IPS DF 6.9 (cell line): ENCODE measurements at regions not wholly inside any gene's neighbourhood (a gene's known extent, or its start where the extent isn't known, plus 50 kb on each side); places are given as distances from the start of the nearest gene placed in this dataset.

Experiments used
- DNase-seq: peaks from one replicate; pipeline ENCODE4 v3.0.0-alpha.2; 2013; ENCODE audit warnings: low read depth, low spot score
- H3K27ac ChIP-seq: one replicate; pipeline ENCODE4 v1.5.1; 2013; ENCODE audit warnings: low read length, control low read depth
- H3K27me3 ChIP-seq: 2 replicates; pipeline ENCODE4 v1.6.1; 2013; ENCODE audit warnings: mild to moderate bottlenecking, low read length; ENCODE audit not compliant: control insufficient read depth, insufficient read depth
- H3K36me3 ChIP-seq: 2 replicates; pipeline ENCODE4 v1.6.1; 2013; ENCODE audit warnings: low read length; ENCODE audit not compliant: control insufficient read depth, insufficient read depth
- H3K4me1 ChIP-seq: 2 replicates; pipeline ENCODE4 v1.6.1; 2013; ENCODE audit warnings: low read length; ENCODE audit not compliant: control insufficient read depth, insufficient read depth
- H3K4me3 ChIP-seq: 2 replicates; pipeline ENCODE4 v1.5.1; 2013; ENCODE audit warnings: mild to moderate bottlenecking, low read length
- H3K9me3 ChIP-seq: 2 replicates; pipeline ENCODE4 v1.6.1; 2013; ENCODE audit warnings: low read length, inconsistent platforms; ENCODE audit not compliant: control insufficient read depth, insufficient read depth
- WGBS: extraction: QIAGEN DNeasy Blood & Tissue Kit; methylation state at CpG from one replicate; pipeline ENCODE4 v1.1.7; 2013; ENCODE audit warnings: mixed read lengths, missing lambda C conversion rate; ENCODE audit not compliant: insufficient read length, insufficient coverage; 5-methylcytosine and 5-hydroxymethylcytosine counted together

- Histone ChIP-seq H3K4me1 (no peaks in the 10 kb centered on the region), H3K9me3 (no peaks in the 10 kb centered on the region), H3K4me3 (no peak overlapping the region), H3K27me3 (no peaks in the 10 kb centered on the region), H3K27ac (no peak overlapping the region), H3K36me3 (no peaks in the 10 kb centered on the region)
- DNase-seq = no peak
- no CpG with 5 or more reads among the region's 1 CpG for WGBS
These were observed 67.7 kb downstream of the PLEKHG1 start for GRCh38 chr6:150667359-150667758.

GRCh38 chr6:150667977-150668716 lies 68.5 kb downstream of the PLEKHG1 start:
- no CpG with 5 or more reads among the region's 8 CpGs for WGBS
- Histone ChIP-seq H3K27me3 (no peaks in the 10 kb centered on the region), H3K4me3 (no peak overlapping the region), H3K9me3 (no peaks in the 10 kb centered on the region), H3K4me1 (no peaks in the 10 kb centered on the region), H3K36me3 (no peaks in the 10 kb centered on the region), H3K27ac (no peak overlapping the region)
- no peak for DNase-seq

GRCh38 chr6:150668900-150669302 lies 69.2 kb downstream of the PLEKHG1 start:
- no peak overlapping the region for H3K27ac ChIP-seq
- no peak for DNase-seq
- no peaks in the 10 kb centered on the region for H3K36me3 ChIP-seq
- no peaks in the 10 kb centered on the region for H3K27me3 ChIP-seq
- H3K9me3 ChIP-seq = no peaks in the 10 kb centered on the region
- WGBS = no CpG with 5 or more reads among the region's 1 CpG
- no peak overlapping the region for H3K4me3 ChIP-seq
- no peaks in the 10 kb centered on the region for H3K4me1 ChIP-seq

- Histone ChIP-seq H3K9me3 (no peaks in the 10 kb centered on the region), H3K4me3 (no peak overlapping the region), H3K27me3 (no peaks in the 10 kb centered on the region), H3K36me3 (no peaks in the 10 kb centered on the region), H3K27ac (no peak overlapping the region), H3K4me1 (no peaks in the 10 kb centered on the region)
- WGBS = no CpG with 5 or more reads among the region's 7 CpGs
- DNase-seq = no peak
These were observed 70.6 kb downstream of the PLEKHG1 start for GRCh38 chr6:150670311-150670710.

- no peak overlapping the region for H3K27ac ChIP-seq
- no peak for DNase-seq
- no peaks in the 10 kb centered on the region for H3K4me1 ChIP-seq
- no peak overlapping the region for H3K4me3 ChIP-seq
- H3K36me3 ChIP-seq = no peaks in the 10 kb centered on the region
- H3K27me3 ChIP-seq = no peaks in the 10 kb centered on the region
- no CpG with 5 or more reads among the region's 2 CpGs for WGBS
- no peaks in the 10 kb centered on the region for H3K9me3 ChIP-seq
These were observed 73.1 kb downstream of the PLEKHG1 start for GRCh38 chr6:150672800-150673199.

- no peaks in the 10 kb centered on the region for H3K4me1 ChIP-seq
- no peak for DNase-seq
- no CpG with 5 or more reads among the region's 9 CpGs for WGBS
- no peaks in the 10 kb centered on the region for H3K9me3 ChIP-seq
- no peak overlapping the region for H3K27ac ChIP-seq
- no peaks in the 10 kb centered on the region for H3K27me3 ChIP-seq
- no peaks in the 10 kb centered on the region for H3K36me3 ChIP-seq
- no peak overlapping the region for H3K4me3 ChIP-seq
These were observed 74.1 kb downstream of the PLEKHG1 start for GRCh38 chr6:150673720-150674346.

- Histone ChIP-seq H3K4me3 (no peak overlapping the region), H3K9me3 (no peaks in the 10 kb centered on the region), H3K36me3 (no peaks in the 10 kb centered on the region), H3K27ac (no peak overlapping the region), H3K4me1 (no peaks in the 10 kb centered on the region), H3K27me3 (no peaks in the 10 kb centered on the region)
- no CpG with 5 or more reads among the region's 4 CpGs for WGBS
- no peak for DNase-seq
These were observed 76.7 kb downstream of the PLEKHG1 start for GRCh38 chr6:150676344-150676743.

- no peak for DNase-seq
- no peak overlapping the region for H3K4me3 ChIP-seq
- no CpG with 5 or more reads among the region's 2 CpGs for WGBS
- H3K4me1 ChIP-seq = no peaks in the 10 kb centered on the region
- H3K9me3 ChIP-seq = no peaks in the 10 kb centered on the region
- H3K36me3 ChIP-seq = no peaks in the 10 kb centered on the region
- H3K27ac ChIP-seq = no peak overlapping the region
- no peaks in the 10 kb centered on the region for H3K27me3 ChIP-seq
These were observed 77.1 kb downstream of the PLEKHG1 start for GRCh38 chr6:150676772-150677171.

GRCh38 chr6:150680510-150680909 lies 80.8 kb downstream of the PLEKHG1 start:
- Histone ChIP-seq H3K9me3 (no peaks in the 10 kb centered on the region), H3K27me3 (no peaks in the 10 kb centered on the region), H3K4me1 (no peaks in the 10 kb centered on the region), H3K4me3 (no peak overlapping the region), H3K27ac (no peak overlapping the region), H3K36me3 (no peaks in the 10 kb centered on the region)
- WGBS = 100% methylated on average over 3 of the region's 5 CpGs
- DNase-seq = no peak

- WGBS = no CpG with 5 or more reads among the region's 11 CpGs
- no peaks in the 10 kb centered on the region for H3K4me1 ChIP-seq
These were observed 82.1 kb downstream of the PLEKHG1 start for GRCh38 chr6:150681578-150682395.

More at GRCh38 chr6:150681578-150682395, 82.1 kb downstream of the PLEKHG1 start:
- Histone ChIP-seq H3K27ac (no peak overlapping the region), H3K4me3 (no peak overlapping the region), H3K9me3 (no peaks in the 10 kb centered on the region), H3K36me3 (no peaks in the 10 kb centered on the region), H3K27me3 (no peaks in the 10 kb centered on the region)
- DNase-seq = no peak
